Rectal smooth muscle tissue (tissue), 1 donor: ENCODE measurements at regions not wholly inside any gene's neighbourhood (a gene's known extent, or its start where the extent isn't known, plus 50 kb on each side); places are given as distances from the start of the nearest gene placed in this dataset.
"Not testable (repeated sequence)": the region's sequence is repeated elsewhere in the genome, so short reads cannot be mapped to it uniquely, and the experiment has no call there.

Experiments
- H3K27ac ChIP-seq: one replicate; pipeline ENCODE4 v1.7.0; 2013; ENCODE audit warnings: low read depth, low read length, inconsistent platforms
- H3K27me3 ChIP-seq: one replicate; pipeline ENCODE4 v1.7.0; 2013; ENCODE audit warnings: low read length; ENCODE audit not compliant: control insufficient read depth, insufficient read depth
- H3K36me3 ChIP-seq: one replicate; pipeline ENCODE4 v1.7.0; 2013; ENCODE audit warnings: low read length; ENCODE audit not compliant: control insufficient read depth, insufficient read depth
- H3K4me1 ChIP-seq: one replicate; pipeline ENCODE4 v1.7.0; 2013; ENCODE audit warnings: low read length; ENCODE audit not compliant: control insufficient read depth, insufficient read depth
- H3K4me3 ChIP-seq: one replicate; pipeline ENCODE4 v1.7.0; 2013; ENCODE audit warnings: low read length
- H3K9ac ChIP-seq: one replicate; pipeline ENCODE4 v1.7.0; 2013; ENCODE audit warnings: low read length

GRCh38 chr19:29887442-29887855 is 54.6 kb upstream of the URI1 start:
- no peak overlapping the region for H3K4me3 ChIP-seq
- no peaks in the 10 kb centered on the region for H3K36me3 ChIP-seq

GRCh38 chr19:29888047-29888446 is 54.0 kb upstream of the URI1 start:
- H3K27ac ChIP-seq, H3K36me3 ChIP-seq, H3K4me1 ChIP-seq, H3K9ac ChIP-seq, H3K27me3 ChIP-seq, H3K4me3 ChIP-seq: not testable (repeated sequence)

More at GRCh38 chr19:29887442-29887855, 54.6 kb upstream of the URI1 start:
- Histone ChIP-seq H3K4me1 (no peaks in the 10 kb centered on the region), H3K27ac (no peak overlapping the region), H3K9ac (no peak overlapping the region), H3K27me3 (no peaks in the 10 kb centered on the region)

- H3K27ac ChIP-seq, result no peak overlapping the region
- no peak overlapping the region for H3K9ac ChIP-seq
- H3K4me1 ChIP-seq, result no peaks in the 10 kb centered on the region
- H3K36me3 ChIP-seq, result no peaks in the 10 kb centered on the region
- no peaks in the 10 kb centered on the region for H3K27me3 ChIP-seq
- H3K4me3 ChIP-seq, result no peak overlapping the region
Measured at GRCh38 chr19:29889702-29890101, 52.3 kb upstream of the URI1 start.

- Histone ChIP-seq H3K27me3 (no peaks in the 10 kb centered on the region), H3K4me1 (no peaks in the 10 kb centered on the region), H3K36me3 (no peaks in the 10 kb centered on the region), H3K9ac (no peak overlapping the region), H3K27ac (no peak overlapping the region), H3K4me3 (no peak overlapping the region)
Measured at GRCh38 chr19:29890392-29890791, 51.6 kb upstream of the URI1 start.
